Testis (tissue), 2 donors: ENCODE measurements at regions not wholly inside any gene's neighbourhood (a gene's known extent, or its start where the extent isn't known, plus 50 kb on each side); places are given as distances from the start of the nearest gene placed in this dataset.

Experiments used
- DNase-seq: peaks from one replicate; pipeline ENCODE4 v3.0.0-alpha.2; 2019
- H3K27ac ChIP-seq, 2 donors: fragments of 200-600 bp; sonication (generic); one replicate each; pipeline ENCODE4 v1.5.1; 2019
- H3K27me3 ChIP-seq: fragments of 200-600 bp; sonication (generic); one replicate; pipeline ENCODE4 v1.5.1; 2019
- H3K36me3 ChIP-seq: fragments of 200-600 bp; sonication (generic); one replicate; pipeline ENCODE4 v1.5.1; 2017; ENCODE audit warnings: low read depth; ENCODE audit errors: missing control alignments
- H3K4me1 ChIP-seq: fragments of 200-600 bp; sonication (generic); one replicate; pipeline ENCODE4 v1.5.1; 2019
- H3K4me3 ChIP-seq, 2 donors: fragments of 200-600 bp; sonication (generic); one replicate each; pipeline ENCODE4 v1.5.1; 2017 to 2019
- H3K9me3 ChIP-seq: fragments of 200-600 bp; sonication (generic); one replicate; pipeline ENCODE4 v1.5.1; 2017
- POLR2A ChIP-seq: fragments of 450-650 bp; IDR thresholded peaks from one replicate; pipeline ENCODE4 v1.6.1; 2017; ENCODE audit warnings: antibody characterized with exemption, mild to moderate bottlenecking, moderate library complexity
- WGBS, 2 donors: methylation state at CpG; one replicate each; pipeline ENCODE4 v1.1.5; 2018; 5-methylcytosine and 5-hydroxymethylcytosine counted together
- intact Hi-C: fragments of 100-400 bp; cut with DNase I; formaldehyde crosslinking; loops from one replicate; pipeline ENCODE4 v1.15.1; 2023; ENCODE audit warnings: low total_unique reads
- TF ChIP-seq, protein P1 (sequence below), 3 experiments: fragments of 450-650 bp in 2 of 3; fragments of 200-600 bp in 1 of 3; sonication (generic) in 1 of 3; IDR thresholded peaks; one replicate each; pipeline ENCODE4 v1.5.1; 2016 to 2019; ENCODE audit warnings: antibody characterized with exemption in 3 of 3, mild to moderate bottlenecking in 2 of 3, moderate library complexity in 1 of 3

DNA sequence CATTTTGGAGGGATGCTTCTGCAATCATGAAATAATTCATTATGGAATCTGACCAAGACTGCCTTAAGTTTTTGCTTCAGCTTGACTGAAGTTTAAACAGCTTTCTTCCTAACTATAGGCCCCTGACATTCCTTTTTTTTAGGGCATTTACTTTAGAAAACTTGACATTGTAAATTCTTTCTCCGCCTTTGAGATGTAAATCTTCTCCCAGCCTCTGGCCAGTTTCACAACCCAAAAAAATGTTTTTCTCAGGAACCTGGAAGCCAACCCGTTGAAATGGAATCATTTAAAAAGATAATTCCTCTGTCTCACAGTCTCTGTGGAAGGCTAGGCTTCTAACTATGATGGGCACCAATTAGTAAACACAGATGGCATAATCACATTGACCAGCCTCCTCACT lies 710.4 kb upstream of the PABPC4L start:
- Histone ChIP-seq H3K36me3 (no peaks in the 10 kb centered on the region), H3K9me3 (no peaks in the 10 kb centered on the region), H3K4me3 (no peak overlapping the region), H3K27me3 (no peaks in the 10 kb centered on the region), H3K4me1 (no peaks in the 10 kb centered on the region), H3K27ac (no peak overlapping the region)
- DNase-seq: no peak
- TF ChIP-seq, protein P1, sequence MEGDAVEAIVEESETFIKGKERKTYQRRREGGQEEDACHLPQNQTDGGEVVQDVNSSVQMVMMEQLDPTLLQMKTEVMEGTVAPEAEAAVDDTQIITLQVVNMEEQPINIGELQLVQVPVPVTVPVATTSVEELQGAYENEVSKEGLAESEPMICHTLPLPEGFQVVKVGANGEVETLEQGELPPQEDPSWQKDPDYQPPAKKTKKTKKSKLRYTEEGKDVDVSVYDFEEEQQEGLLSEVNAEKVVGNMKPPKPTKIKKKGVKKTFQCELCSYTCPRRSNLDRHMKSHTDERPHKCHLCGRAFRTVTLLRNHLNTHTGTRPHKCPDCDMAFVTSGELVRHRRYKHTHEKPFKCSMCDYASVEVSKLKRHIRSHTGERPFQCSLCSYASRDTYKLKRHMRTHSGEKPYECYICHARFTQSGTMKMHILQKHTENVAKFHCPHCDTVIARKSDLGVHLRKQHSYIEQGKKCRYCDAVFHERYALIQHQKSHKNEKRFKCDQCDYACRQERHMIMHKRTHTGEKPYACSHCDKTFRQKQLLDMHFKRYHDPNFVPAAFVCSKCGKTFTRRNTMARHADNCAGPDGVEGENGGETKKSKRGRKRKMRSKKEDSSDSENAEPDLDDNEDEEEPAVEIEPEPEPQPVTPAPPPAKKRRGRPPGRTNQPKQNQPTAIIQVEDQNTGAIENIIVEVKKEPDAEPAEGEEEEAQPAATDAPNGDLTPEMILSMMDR (IDR thresholded peaks at IDR 0.05): no peak
- no peak for TF ChIP-seq POLR2A
- WGBS, 2 donors: 38 to 58% methylated on average over 2 of the region's 2 CpGs
- intact Hi-C loops: no loop called here

DNA sequence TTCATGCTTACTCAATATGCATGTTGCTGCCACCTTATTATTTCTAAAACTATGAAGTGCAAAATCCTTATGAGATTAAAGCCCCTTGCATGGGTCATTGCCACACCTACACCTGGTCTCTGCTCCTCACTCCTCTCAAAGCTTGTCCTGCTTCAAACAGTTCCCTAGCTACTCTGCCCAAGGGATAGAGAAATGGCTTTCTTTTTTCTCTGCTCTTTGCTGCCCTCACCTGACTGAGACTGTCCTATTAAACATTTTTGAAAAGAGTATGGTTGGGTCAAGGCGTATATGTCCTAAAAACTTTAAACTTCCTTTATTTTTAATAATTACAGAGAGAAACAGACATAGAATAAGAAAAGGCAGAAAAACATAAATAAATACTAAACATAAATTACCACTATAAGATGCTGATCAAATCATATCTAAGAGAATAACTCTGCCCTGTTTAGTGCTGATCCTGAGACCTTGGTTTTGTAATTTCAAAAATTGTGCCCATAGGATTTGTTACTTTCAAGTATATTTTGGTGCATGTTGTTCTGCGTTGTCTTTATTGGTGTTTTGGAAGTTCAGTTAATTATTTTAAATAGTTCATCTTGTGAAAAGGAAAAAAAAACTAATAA lies 704.9 kb upstream of the PABPC4L start:
- DNase-seq: peak; percentile 20
- Histone ChIP-seq H3K27me3 (no peaks in the 10 kb centered on the region), H3K27ac (no peak overlapping the region), H3K9me3 (no peaks in the 10 kb centered on the region), H3K36me3 (no peaks in the 10 kb centered on the region), H3K4me3 (no peak overlapping the region), H3K4me1 (no peaks in the 10 kb centered on the region)
- intact Hi-C loops: no loop called here
- WGBS, 2 donors: 61% methylated on average over 2 of the region's 2 CpGs
- TF ChIP-seq, protein P1 (IDR thresholded peaks at IDR 0.05): no peak
- TF ChIP-seq POLR2A: no peak

DNA sequence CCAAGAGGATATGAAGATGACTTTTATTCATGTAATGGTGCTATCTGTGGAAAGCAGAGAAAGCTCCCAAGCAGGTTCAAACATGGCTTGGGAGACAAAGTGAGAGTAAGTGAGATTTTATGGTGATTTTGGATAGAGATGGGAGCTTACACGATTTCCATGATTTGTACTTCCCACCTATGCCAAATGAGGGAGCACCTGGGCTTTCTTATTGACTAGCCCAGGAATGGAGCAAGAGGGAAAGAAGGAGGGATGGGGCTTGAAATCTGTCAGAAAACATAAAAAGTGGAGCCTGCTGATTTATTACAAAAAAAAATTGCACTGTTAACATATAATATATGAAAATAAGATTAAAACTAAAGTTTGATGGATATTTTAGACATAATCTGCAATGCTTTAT lies 703.5 kb upstream of the PABPC4L start:
- Histone ChIP-seq H3K27me3 (no peaks in the 10 kb centered on the region), H3K4me3 (no peak overlapping the region), H3K36me3 (no peaks in the 10 kb centered on the region), H3K27ac (no peak overlapping the region), H3K9me3 (no peaks in the 10 kb centered on the region), H3K4me1 (no peaks in the 10 kb centered on the region)
- WGBS, 2 donors: 85 to 88% methylated on average over 1 of the region's 1 CpG
- intact Hi-C loops: no loop called here
- DNase-seq: no peak
- TF ChIP-seq, protein P1 (IDR thresholded peaks at IDR 0.05): no peak
- TF ChIP-seq POLR2A: no peak

DNA sequence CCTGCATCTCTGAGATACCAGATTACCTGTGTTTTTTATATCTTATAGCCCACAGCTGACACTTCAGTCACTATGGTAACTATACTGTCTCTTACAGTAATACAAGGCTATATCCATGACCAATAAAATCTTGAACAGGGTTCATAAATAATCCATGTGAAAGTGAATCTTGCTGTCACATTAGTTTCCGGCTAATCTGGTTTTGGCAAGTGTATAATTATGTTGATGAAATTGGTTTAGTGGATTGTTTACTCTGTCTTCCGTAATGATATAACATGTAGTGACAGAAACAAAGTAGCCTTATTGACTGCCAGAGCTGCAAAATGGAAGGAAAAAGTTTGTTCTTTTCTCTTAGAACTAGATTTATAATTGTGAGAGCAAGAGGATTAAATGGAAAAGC lies 686.6 kb upstream of the PABPC4L start:
- H3K4me1 ChIP-seq: no peaks in the 10 kb centered on the region
- H3K36me3 ChIP-seq: no peaks in the 10 kb centered on the region
- H3K4me3 ChIP-seq: no peak overlapping the region
- intact Hi-C loops: no loop called here
- no peak for DNase-seq
- no peak overlapping the region for H3K27ac ChIP-seq
- H3K9me3 ChIP-seq: no peaks in the 10 kb centered on the region
- no peaks in the 10 kb centered on the region for H3K27me3 ChIP-seq
- TF ChIP-seq, protein P1 (IDR thresholded peaks at IDR 0.05): no peak
- TF ChIP-seq POLR2A: no peak
- 77 to 79% methylated on average over 2 of the region's 2 CpGs for WGBS, 2 donors

DNA sequence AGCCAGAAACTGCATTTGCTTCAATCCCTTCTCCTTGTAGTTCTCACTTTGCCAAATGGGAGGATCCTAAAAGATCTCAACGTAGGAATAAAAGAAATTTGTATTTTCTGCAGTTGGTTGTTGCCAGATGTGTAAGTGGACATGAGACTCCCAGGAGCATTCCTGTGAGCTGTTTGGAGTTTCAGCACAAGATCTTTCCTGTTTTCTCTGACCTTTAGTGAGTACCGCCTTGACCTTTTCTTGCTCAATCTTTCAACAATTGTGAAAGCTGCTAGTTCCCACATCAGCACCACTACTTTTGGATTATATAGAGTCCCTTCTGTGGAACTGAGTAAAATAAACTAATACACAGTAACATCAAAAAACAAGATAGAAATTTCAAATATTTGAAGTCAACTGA lies 683.8 kb upstream of the PABPC4L start:
- no peaks in the 10 kb centered on the region for H3K9me3 ChIP-seq
- no peak overlapping the region for H3K27ac ChIP-seq
- no peaks in the 10 kb centered on the region for H3K4me1 ChIP-seq
- intact Hi-C loops: no loop called here
- no peak for TF ChIP-seq POLR2A
- TF ChIP-seq, protein P1 (IDR thresholded peaks at IDR 0.05): no peak
- DNase-seq: no peak
- H3K4me3 ChIP-seq: no peak overlapping the region
- no peaks in the 10 kb centered on the region for H3K27me3 ChIP-seq
- H3K36me3 ChIP-seq: no peaks in the 10 kb centered on the region
- WGBS, 2 donors: 52 to 68% methylated on average over 2 of the region's 2 CpGs
